K562 (cell line): ENCODE measurements at regions not wholly inside any gene's neighbourhood (a gene's known extent, or its start where the extent isn't known, plus 50 kb on each side); places are given as distances from the start of the nearest gene placed in this dataset.

Source experiments
- ATAC-seq: fragments of 200-7000 bp; cut with Tn5 transposase; 3 replicates; pipeline ENCODE4 v1.9.1; 2020; ENCODE audit warnings: moderate library complexity
- BruUV-seq: library from RNA; stranded (reverse); fragments of 400-500 nt; replicated peaks from 2 replicates; lab custom pipeline; 2021; lab: Mats Ljungman, UMichigan
- CTCF ChIA-PET: fragments of 300-600 bp; formaldehyde crosslinking; extraction: SDS; loops from one replicate; lab custom pipeline; 2021; ENCODE audit warnings: low intra/inter-chr PET ratio; lab: Yijun Ruan, JAX
- POLR2A ChIA-PET: fragments of 300-600, 350-650 bp; sonication (Branson Sonifier 250); formaldehyde crosslinking; extraction: SDS; loops from one replicate; lab custom pipeline; 2021; ENCODE audit warnings: antibody characterized with exemption, inconsistent platforms; lab: Yijun Ruan, JAX
- DNase-seq, 4 experiments: peaks; one replicate each; pipeline versions ENCODE4 v3.0.0 to v3.0.0-alpha.2; 2011 to 2018; ENCODE audit warnings: low spot score in 3 of 4, mixed read lengths in 3 of 4; ENCODE audit errors: extremely low read depth in 1 of 4
- FAIRE-seq: peaks from 2 replicates; lab custom pipeline; 2011; peaks lifted over from hg19 to GRCh38; lab: Jason Lieb, UNC
- H2AFZ ChIP-seq: 2 replicates; pipeline ENCODE4 v1.6.0; 2011; ENCODE audit warnings: low read depth, low read length, control low read depth, inconsistent platforms
- H3K27ac ChIP-seq: fragments of 200-600 bp; 3 replicates; pipeline ENCODE4 v1.8.0; 2011; ENCODE audit warnings: low read depth, mild to moderate bottlenecking, control low read depth, inconsistent platforms, low read length, moderate library complexity, mixed read lengths; ENCODE audit errors: extremely low read depth
- H3K27me3 ChIP-seq, 2 experiments: fragments of 300-600 bp in 1 of 2; 2 replicates in 1 of 2; 3 replicates in 1 of 2; pipeline versions ENCODE4 v1.6.0 to v1.8.0; 2011; ENCODE audit warnings: inconsistent platforms in 2 of 2, low read length in 2 of 2, mild to moderate bottlenecking in 1 of 2, mixed read lengths in 1 of 2, moderate library complexity in 1 of 2; ENCODE audit not compliant: control insufficient read depth in 2 of 2, insufficient read depth in 2 of 2
- H3K36me3 ChIP-seq: fragments of 300-600 bp; 3 replicates; pipeline ENCODE4 v1.8.0; 2011; ENCODE audit warnings: mild to moderate bottlenecking, low read length, inconsistent platforms; ENCODE audit not compliant: control insufficient read depth, insufficient read depth
- H3K4me1 ChIP-seq, 2 experiments: fragments of 200-600 bp in 1 of 2; replicated peaks in 1 of 2; 2 replicates in 1 of 2; 3 replicates in 1 of 2; pipeline versions ENCODE4 v1.5.1 to v1.8.0; 2011; ENCODE audit warnings: inconsistent platforms in 2 of 2, low read length in 2 of 2, mild to moderate bottlenecking in 1 of 2, mixed read lengths in 1 of 2, moderate library complexity in 1 of 2; ENCODE audit not compliant: control insufficient read depth in 2 of 2, insufficient read depth in 2 of 2
- H3K4me2 ChIP-seq: 2 replicates; pipeline ENCODE4 v1.6.1; 2011; ENCODE audit warnings: low read length, control low read depth, inconsistent platforms, mixed read lengths; ENCODE audit not compliant: insufficient read depth
- H3K4me3 ChIP-seq: fragments of 200-600 bp; sonication (generic), shearing (Covaris generic); 2 replicates; pipeline ENCODE4 v1.5.1; 2016; ENCODE audit warnings: control low read depth, inconsistent platforms
- H3K79me2 ChIP-seq: fragments of 200-600 bp; 3 replicates; pipeline ENCODE4 v1.8.0; 2011; ENCODE audit warnings: low read length, inconsistent platforms; ENCODE audit not compliant: control insufficient read depth, insufficient read depth
- H3K9ac ChIP-seq, 2 experiments: 2 replicates each; pipeline versions ENCODE4 v1.6.0 to v1.6.1; 2011; ENCODE audit warnings: low read depth in 2 of 2, low read length in 2 of 2, control low read depth in 1 of 2, inconsistent platforms in 1 of 2, mild to moderate bottlenecking in 1 of 2, mixed read lengths in 1 of 2; ENCODE audit not compliant: insufficient read depth in 1 of 2
- H3K9me1 ChIP-seq: one replicate; pipeline ENCODE4 v1.6.0; 2011; ENCODE audit warnings: inconsistent platforms, mild to moderate bottlenecking, low read length, moderate library complexity; ENCODE audit not compliant: control insufficient read depth, insufficient read depth
- H3K9me3 ChIP-seq: replicated peaks from 2 replicates; pipeline ENCODE4 v1.5.1; 2011; ENCODE audit warnings: low read depth, low read length, inconsistent platforms; ENCODE audit not compliant: control insufficient read depth, insufficient read depth
- H4K20me1 ChIP-seq: replicated peaks from 2 replicates; pipeline ENCODE4 v1.6.1; 2011; ENCODE audit warnings: low read length, inconsistent platforms, mixed read lengths; ENCODE audit not compliant: control insufficient read depth, insufficient read depth
- BCLAF1 ChIP-seq, 2 experiments: fragments of 450-650 bp in 1 of 2; IDR thresholded peaks; 2 replicates each; pipeline ENCODE4 v1.6.1; 2011 to 2017; ENCODE audit warnings: low read depth in 2 of 2, antibody characterized with exemption in 1 of 2, borderline replicate concordance in 1 of 2, low read length in 1 of 2, mild to moderate bottlenecking in 1 of 2, mixed read lengths in 1 of 2; ENCODE audit not compliant: control insufficient read depth in 1 of 2
- BRF2 ChIP-seq: IDR thresholded peaks from 3 replicates; pipeline ENCODE4 v1.6.1; 2011; ENCODE audit warnings: borderline replicate concordance, mild to moderate bottlenecking; ENCODE audit not compliant: insufficient read length, insufficient read depth
- DIDO1 ChIP-seq: fragments of 450-650 bp; IDR thresholded peaks from 2 replicates; pipeline ENCODE4 v1.6.1; 2016; ENCODE audit warnings: low read depth, missing biosample characterization, missing genetic modification characterization
- KAT2B ChIP-seq: IDR thresholded peaks from one replicate; pipeline ENCODE4 v1.6.1; 2012; ENCODE audit warnings: low read depth, mild to moderate bottlenecking, control low read depth, inconsistent platforms, low read length, moderate library complexity
- KDM4B ChIP-seq, 2 experiments: fragments of 450-650 bp in 1 of 2; sonication (generic) in 1 of 2; IDR thresholded peaks; 2 replicates each; pipeline ENCODE4 v1.6.1; 2016 to 2017; ENCODE audit warnings: borderline replicate concordance in 2 of 2, antibody characterized with exemption in 1 of 2, low read depth in 1 of 2, mild to moderate bottlenecking in 1 of 2
- MAZ ChIP-seq, 2 experiments: fragments of 450-650 bp in 1 of 2; sonication (generic) in 1 of 2; formaldehyde crosslinking; IDR thresholded peaks in 1 of 2; conservative IDR thresholded peaks in 1 of 2; 2 replicates each; pipeline versions ENCODE4 v1.4.0 to v1.5.0; 2020; ENCODE audit warnings: mild to moderate bottlenecking in 1 of 2, missing genetic modification reagents in 1 of 2
- MEIS2 ChIP-seq: fragments of 450-650 bp; IDR thresholded peaks from 2 replicates; pipeline ENCODE4 v1.6.1; 2014; ENCODE audit warnings: mild to moderate bottlenecking; ENCODE audit not compliant: partially characterized antibody
- MYC ChIP-seq, 2 experiments: fragments of 250-450 bp in 1 of 2; sonication (Bioruptor Pico) in 1 of 2; IDR thresholded peaks; 2 replicates each; pipeline versions ENCODE4 v1.5.1 to v1.6.1; 2012 to 2021; ENCODE audit warnings: low read depth in 2 of 2, borderline replicate concordance in 1 of 2, improper control_type of control experiment in 1 of 2, low read length in 1 of 2, mild to moderate bottlenecking in 1 of 2, moderate library complexity in 1 of 2
- PBX2 ChIP-seq, 2 experiments: IDR thresholded peaks in 1 of 2; conservative IDR thresholded peaks in 1 of 2; 2 replicates each; pipeline ENCODE4 v1.6.1; 2016; ENCODE audit warnings: low read depth in 2 of 2, mild to moderate bottlenecking in 1 of 2, missing compliant biosample characterization in 1 of 2, missing genetic modification characterization in 1 of 2, moderate library complexity in 1 of 2
- SPI1 ChIP-seq: IDR thresholded peaks from 2 replicates; pipeline ENCODE4 v1.6.1; 2011; ENCODE audit warnings: low read depth, low read length, control low read depth, borderline replicate concordance
- TFAM ChIP-seq: fragments of 250-450 bp; sonication (Bioruptor Pico); conservative IDR thresholded peaks from 2 replicates; pipeline ENCODE4 v1.5.0; 2021; ENCODE audit warnings: mild to moderate bottlenecking, moderate library complexity
- TSC22D4 ChIP-seq: fragments of 450-650 bp; IDR thresholded peaks from 2 replicates; pipeline ENCODE4 v1.6.1; 2016; ENCODE audit warnings: missing genetic modification characterization, missing biosample characterization, control low read depth
- WGBS: fragments of 100-300 bp; shearing (Covaris generic); methylation state at CpG from one replicate; pipeline ENCODE4 v1.1.6; 2016; ENCODE audit warnings: low coverage, mixed read lengths; ENCODE audit not compliant: insufficient coverage; ENCODE audit errors: missing lambda C conversion rate; 5-methylcytosine and 5-hydroxymethylcytosine counted together
- in situ Hi-C: fragments of 300-500 bp; cut with MboI; formaldehyde crosslinking; loops from 4 replicates; pipeline ENCODE4 v1.15.0; 2018; ENCODE audit warnings: inconsistent platforms, mixed read lengths
- intact Hi-C: fragments of 100-400 bp; cut with micrococcal nuclease; formaldehyde crosslinking; loops from 2 replicates; pipeline ENCODE4 v1.14.2; 2022

GRCh38 chr4:123110147-123110546 is 187.8 kb upstream of the NUDT6 start (continued):
- no peak for TF ChIP-seq MYC (IDR thresholded peaks at IDR 0.05; ENCODE audit: low read depth, low read length)
- no peak for TF ChIP-seq MYC (CRISPR knock-in tag; IDR thresholded peaks at IDR 0.05; ENCODE audit: borderline replicate concordance, low read depth)
- TF ChIP-seq MEIS2 = no peak

- no TSS peak for BruUV-seq
- H3K9ac ChIP-seq = no peak overlapping the region
- ChIA-PET CTCF (no interaction called here), POLR2A (no interaction called here)
- DNase-seq = no peak
- H3K4me2 ChIP-seq = no peak overlapping the region
- H3K27ac ChIP-seq = no peak overlapping the region
- no peak overlapping the region for H3K4me3 ChIP-seq
- intact Hi-C loops (no loop called here), in situ Hi-C loops (no loop called here)
- no peak overlapping the region for H2AFZ ChIP-seq
- H3K9me3 ChIP-seq = no peaks in the 10 kb centered on the region
- peak; percentile 11 for FAIRE-seq
- peaks cover 10% of the 10 kb centered on the region; the same call in 2 of the 3 replicates for H3K36me3 ChIP-seq
- H3K4me1 ChIP-seq = peaks cover 0 to 9% of the 10 kb centered on the region in 2 experiments; a peak in 1 of 5 replicates
- H4K20me1 ChIP-seq = no peaks in the 10 kb centered on the region
- ATAC-seq = no peak
- H3K79me2 ChIP-seq = no peaks in the 10 kb centered on the region
- H3K9me1 ChIP-seq = no peaks in the 10 kb centered on the region
- H3K27me3 ChIP-seq = no peaks in the 10 kb centered on the region
- 100% methylated on average over 2 of the region's 2 CpGs for WGBS
- TF ChIP-seq TFAM (CRISPR knock-in tag) (no peak), BRF2 (no peak), MAZ (CRISPR knock-in tag; conservative IDR thresholded peaks at IDR 0.05 in 1 of 2, IDR thresholded peaks at IDR 0.05 in 1 of 2) (no peak), SPI1 (no peak), DIDO1 (no peak), KDM4B (IDR thresholded peaks at IDR 0.05; ENCODE audit: borderline replicate concordance in 2 of 2, low read depth in 1 of 2) (no peak), TSC22D4 (tag) (no peak), KAT2B (no peak), BCLAF1 (IDR thresholded peaks at IDR 0.05; ENCODE audit: borderline replicate concordance in 1 of 2, control insufficient read depth in 1 of 2, low read depth in 2 of 2, low read length in 1 of 2) (no peak), PBX2 (CRISPR knock-in tag; IDR thresholded peaks at IDR 0.05; ENCODE audit: low read depth) (no peak), PBX2 (tag; conservative IDR thresholded peaks at IDR 0.05; ENCODE audit: low read depth) (no peak)
Observed at GRCh38 chr4:123110685-123111084, 188.3 kb upstream of the NUDT6 start.
